A549 (cell line): ENCODE measurements at regions not wholly inside any gene's neighbourhood (a gene's known extent, or its start where the extent isn't known, plus 50 kb on each side); places are given as distances from the start of the nearest gene placed in this dataset.
"Not testable (repeated sequence)": the region's sequence is repeated elsewhere in the genome, so short reads cannot be mapped to it uniquely, and the experiment has no call there.

Source experiments
- CTCF ChIP-seq: fragments of >200 bp; sonication (Bioruptor Twin); formaldehyde crosslinking; IDR thresholded peaks from 3 replicates; pipeline ENCODE4 v1.5.1; 2016
- FOSL2 ChIP-seq, 2 experiments: fragments of 450-650 bp in 1 of 2; fragments of >200 bp in 1 of 2; sonication (Bioruptor Twin) in 1 of 2; formaldehyde crosslinking; IDR thresholded peaks; 2 replicates each; pipeline versions ENCODE4 v1.5.0 to v1.6.1; 2016 to 2020; ENCODE audit warnings: mild to moderate bottlenecking in 1 of 2, moderate library complexity in 1 of 2

- TF ChIP-seq CTCF; FOSL2 (IDR thresholded peaks at IDR 0.05); FOSL2 (CRISPR knock-in tag; IDR thresholded peaks at IDR 0.05): not testable (repeated sequence)
These were observed 138.2 kb downstream of the ADRA2C start for GRCh38 chr4:3904264-3904955.
